ENCODE measurements at regions not wholly inside any gene's neighbourhood (a gene's known extent, or its start where the extent isn't known, plus 50 kb on each side); places are given as distances from the start of the nearest gene placed in this dataset.

- CTCF ChIA-PET: no interaction called here
- no peak for ATAC-seq (ENCODE audit: low read depth)
- POLR2A ChIA-PET: no interaction called here
- DNase-seq: no peak
- intact Hi-C loops (cut with micrococcal nuclease): no loop called here
- H3K27me3 Mint-ChIP-seq: no peaks in the 10 kb centered on the region
- H3K36me3 Mint-ChIP-seq (ENCODE audit: low read depth): no peaks in the 10 kb centered on the region
- no peaks in the 10 kb centered on the region for H3K4me1 Mint-ChIP-seq
- H3K9me3 Mint-ChIP-seq: no peaks in the 10 kb centered on the region
- no peak overlapping the region for H3K27ac Mint-ChIP-seq
- TF ChIP-seq, protein P1, sequence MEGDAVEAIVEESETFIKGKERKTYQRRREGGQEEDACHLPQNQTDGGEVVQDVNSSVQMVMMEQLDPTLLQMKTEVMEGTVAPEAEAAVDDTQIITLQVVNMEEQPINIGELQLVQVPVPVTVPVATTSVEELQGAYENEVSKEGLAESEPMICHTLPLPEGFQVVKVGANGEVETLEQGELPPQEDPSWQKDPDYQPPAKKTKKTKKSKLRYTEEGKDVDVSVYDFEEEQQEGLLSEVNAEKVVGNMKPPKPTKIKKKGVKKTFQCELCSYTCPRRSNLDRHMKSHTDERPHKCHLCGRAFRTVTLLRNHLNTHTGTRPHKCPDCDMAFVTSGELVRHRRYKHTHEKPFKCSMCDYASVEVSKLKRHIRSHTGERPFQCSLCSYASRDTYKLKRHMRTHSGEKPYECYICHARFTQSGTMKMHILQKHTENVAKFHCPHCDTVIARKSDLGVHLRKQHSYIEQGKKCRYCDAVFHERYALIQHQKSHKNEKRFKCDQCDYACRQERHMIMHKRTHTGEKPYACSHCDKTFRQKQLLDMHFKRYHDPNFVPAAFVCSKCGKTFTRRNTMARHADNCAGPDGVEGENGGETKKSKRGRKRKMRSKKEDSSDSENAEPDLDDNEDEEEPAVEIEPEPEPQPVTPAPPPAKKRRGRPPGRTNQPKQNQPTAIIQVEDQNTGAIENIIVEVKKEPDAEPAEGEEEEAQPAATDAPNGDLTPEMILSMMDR (IDR thresholded peaks at IDR 0.05): no peak
- H3K4me3 Mint-ChIP-seq: no peak overlapping the region
These were observed 226.2 kb upstream of the ZSWIM2 start for GRCh38 chr2:187075199-187075635.

GRCh38 chr2:187058198-187058597, 209.2 kb upstream of the ZSWIM2 start:
- no peaks in the 10 kb centered on the region for H3K27me3 Mint-ChIP-seq
- ATAC-seq (ENCODE audit: low read depth) (no peak), DNase-seq (no peak)
- no peaks in the 10 kb centered on the region for H3K4me1 Mint-ChIP-seq
- ChIA-PET CTCF (no interaction called here), POLR2A (no interaction called here)
- no peaks in the 10 kb centered on the region for H3K36me3 Mint-ChIP-seq (ENCODE audit: low read depth)
- peaks cover 5% of the 10 kb centered on the region for H3K9me3 Mint-ChIP-seq
- TF ChIP-seq, protein P1 (IDR thresholded peaks at IDR 0.05): no peak
- intact Hi-C loops (cut with micrococcal nuclease): no loop called here
- H3K4me3 Mint-ChIP-seq: no peak overlapping the region
- H3K27ac Mint-ChIP-seq: no peak overlapping the region

DNA sequence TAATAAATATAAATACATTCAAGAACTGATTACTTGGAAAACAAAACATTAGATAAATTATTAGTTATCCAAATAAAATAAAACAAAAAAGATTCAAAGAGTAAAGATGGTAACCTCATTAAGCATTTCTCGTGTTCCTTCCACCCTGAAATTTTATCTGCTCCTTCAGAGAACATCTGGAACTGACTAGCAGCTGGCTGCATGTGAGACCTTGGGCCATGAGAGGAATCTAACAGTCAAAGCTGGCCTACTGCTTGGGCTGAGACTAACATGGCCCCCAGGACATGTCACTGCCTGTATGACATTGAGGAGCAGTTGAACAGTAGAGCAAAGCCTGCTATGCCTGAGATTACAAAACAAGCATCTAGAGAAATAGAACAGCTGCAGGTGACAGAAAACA, 208.5 kb upstream of the ZSWIM2 start:
- POLR2A ChIA-PET: interaction anchor here (0.6 kb wide), 1 partner anchor 58 kb away, joined by 5 read pairs; no protein-coding TSS in a partner anchor
- Mint-ChIP-seq H3K4me1 (no peaks in the 10 kb centered on the region), H3K27me3 (no peaks in the 10 kb centered on the region), H3K27ac (no peak overlapping the region), H3K4me3 (no peak overlapping the region), H3K36me3 (ENCODE audit: low read depth) (no peaks in the 10 kb centered on the region), H3K9me3 (peaks cover 5% of the 10 kb centered on the region)
- intact Hi-C loops (cut with micrococcal nuclease): no loop called here
- CTCF ChIA-PET: no interaction called here
- TF ChIP-seq, protein P1 (IDR thresholded peaks at IDR 0.05): no peak
- DNase-seq (no peak), ATAC-seq (ENCODE audit: low read depth) (no peak)

GRCh38 chr2:187056416-187057334, 207.7 kb upstream of the ZSWIM2 start:
- Mint-ChIP-seq H3K27ac (no peak overlapping the region), H3K9me3 (peaks cover 5% of the 10 kb centered on the region), H3K36me3 (ENCODE audit: low read depth) (no peaks in the 10 kb centered on the region), H3K4me1 (no peaks in the 10 kb centered on the region), H3K4me3 (no peak overlapping the region), H3K27me3 (no peaks in the 10 kb centered on the region)
- intact Hi-C loops (cut with micrococcal nuclease): no loop called here
- TF ChIP-seq, protein P1 (IDR thresholded peaks at IDR 0.05): no peak
- ATAC-seq (ENCODE audit: low read depth) (no peak), DNase-seq (no peak)
- ChIA-PET CTCF (no interaction called here), POLR2A (interaction anchor here (0.6 kb wide), 1 partner anchor 59 kb away, joined by 5 read pairs; no protein-coding TSS in a partner anchor)

GRCh38 chr2:187055463-187055862, 206.5 kb upstream of the ZSWIM2 start:
- Mint-ChIP-seq H3K9me3 (peaks cover 11% of the 10 kb centered on the region), H3K36me3 (ENCODE audit: low read depth) (no peaks in the 10 kb centered on the region), H3K4me1 (no peaks in the 10 kb centered on the region), H3K4me3 (no peak overlapping the region), H3K27ac (no peak overlapping the region), H3K27me3 (no peaks in the 10 kb centered on the region)
- no peak for DNase-seq
- no peak for ATAC-seq (ENCODE audit: low read depth)
- TF ChIP-seq, protein P1 (IDR thresholded peaks at IDR 0.05): no peak
- intact Hi-C loops (cut with micrococcal nuclease): no loop called here
- ChIA-PET CTCF (no interaction called here), POLR2A (no interaction called here)
